Fibroblast of lung (primary cell): ENCODE measurements at regions not wholly inside any gene's neighbourhood (a gene's known extent, or its start where the extent isn't known, plus 50 kb on each side); places are given as distances from the start of the nearest gene placed in this dataset.

Source experiments
- DNase-seq, 2 donors: peaks; one replicate each; pipeline versions ENCODE4 v3.0.0 to v3.0.0-alpha.2; 2010; ENCODE audit warnings: low read depth in 2 of 2
- H2AFZ ChIP-seq: 2 replicates; pipeline ENCODE4 v1.5.1; 2012; ENCODE audit warnings: low read length, control low read depth, inconsistent platforms
- H3K27ac ChIP-seq: 2 replicates; pipeline ENCODE4 v1.5.1; 2011; ENCODE audit warnings: low read length, control low read depth; ENCODE audit not compliant: insufficient read depth
- H3K27me3 ChIP-seq: 2 replicates; pipeline ENCODE4 v1.5.1; 2011; ENCODE audit warnings: mild to moderate bottlenecking, low read length; ENCODE audit not compliant: control insufficient read depth, insufficient read depth
- H3K36me3 ChIP-seq: 2 replicates; pipeline ENCODE4 v1.5.1; 2011; ENCODE audit warnings: low read length; ENCODE audit not compliant: control insufficient read depth, insufficient read depth
- H3K4me1 ChIP-seq: 2 replicates; pipeline ENCODE4 v1.5.1; 2011; ENCODE audit warnings: low read length; ENCODE audit not compliant: control insufficient read depth, insufficient read depth; ENCODE audit errors: extremely low read depth
- H3K4me2 ChIP-seq: 2 replicates; pipeline ENCODE4 v1.5.1; 2011; ENCODE audit warnings: low read length, control low read depth; ENCODE audit not compliant: insufficient read depth; ENCODE audit errors: extremely low read depth
- H3K4me3 ChIP-seq, 4 experiments: fragments of 200-600 bp in 1 of 4; sonication (generic) in 1 of 4; replicated peaks in 1 of 4; 2 replicates each; pipeline ENCODE4 v1.5.1; 2011 to 2016; ENCODE audit warnings: low read length in 4 of 4, low read depth in 3 of 4, mild to moderate bottlenecking in 3 of 4, control low read depth in 2 of 4, inconsistent platforms in 1 of 4, mixed read lengths in 1 of 4; ENCODE audit not compliant: insufficient read depth in 1 of 4; ENCODE audit errors: control extremely low read depth in 1 of 4
- H3K79me2 ChIP-seq: 2 replicates; pipeline ENCODE4 v1.5.1; 2012; ENCODE audit warnings: mild to moderate bottlenecking, low read length, inconsistent platforms; ENCODE audit not compliant: control insufficient read depth, insufficient read depth
- H3K9ac ChIP-seq: 2 replicates; pipeline ENCODE4 v1.5.1; 2011; ENCODE audit warnings: mild to moderate bottlenecking, low read length, control low read depth; ENCODE audit not compliant: insufficient read depth
- H3K9me3 ChIP-seq: 2 replicates; pipeline ENCODE4 v1.5.1; 2012; ENCODE audit warnings: low read depth, low read length; ENCODE audit not compliant: control insufficient read depth, insufficient read depth
- H4K20me1 ChIP-seq: 2 replicates; pipeline ENCODE4 v1.5.1; 2011; ENCODE audit warnings: low read length; ENCODE audit not compliant: control insufficient read depth, insufficient read depth; ENCODE audit errors: extremely low read depth
- EZH2 ChIP-seq: IDR thresholded peaks from 2 replicates; pipeline ENCODE4 v1.5.1; 2012; ENCODE audit warnings: low read length, control low read depth, mild to moderate bottlenecking; ENCODE audit errors: missing control alignments
- TF ChIP-seq, protein P1 (sequence below), 2 donors: IDR thresholded peaks in 1 of 2; conservative IDR thresholded peaks in 1 of 2; 1 replicate in 1 of 2; 2 replicates in 1 of 2; pipeline ENCODE4 v1.5.1; 2011 to 2012; ENCODE audit warnings: low read length in 2 of 2, control low read depth in 1 of 2, inconsistent platforms in 1 of 2, low read depth in 1 of 2, mild to moderate bottlenecking in 1 of 2

GRCh38 chr12:125871811-125872594 is 806.8 kb downstream of the AACS start:
- Histone ChIP-seq H3K27ac (no peak overlapping the region), H3K27me3 (no peaks in the 10 kb centered on the region), H3K9ac (no peak overlapping the region), H3K4me2 (no peak overlapping the region), H2AFZ (no peak overlapping the region), H3K79me2 (no peaks in the 10 kb centered on the region), H3K36me3 (no peaks in the 10 kb centered on the region), H3K4me1 (no peaks in the 10 kb centered on the region), H4K20me1 (no peaks in the 10 kb centered on the region), H3K4me3 (no peak overlapping the region), H3K9me3 (no peaks in the 10 kb centered on the region)
- DNase-seq = no peak
- no peak for TF ChIP-seq EZH2
- TF ChIP-seq, protein P1, sequence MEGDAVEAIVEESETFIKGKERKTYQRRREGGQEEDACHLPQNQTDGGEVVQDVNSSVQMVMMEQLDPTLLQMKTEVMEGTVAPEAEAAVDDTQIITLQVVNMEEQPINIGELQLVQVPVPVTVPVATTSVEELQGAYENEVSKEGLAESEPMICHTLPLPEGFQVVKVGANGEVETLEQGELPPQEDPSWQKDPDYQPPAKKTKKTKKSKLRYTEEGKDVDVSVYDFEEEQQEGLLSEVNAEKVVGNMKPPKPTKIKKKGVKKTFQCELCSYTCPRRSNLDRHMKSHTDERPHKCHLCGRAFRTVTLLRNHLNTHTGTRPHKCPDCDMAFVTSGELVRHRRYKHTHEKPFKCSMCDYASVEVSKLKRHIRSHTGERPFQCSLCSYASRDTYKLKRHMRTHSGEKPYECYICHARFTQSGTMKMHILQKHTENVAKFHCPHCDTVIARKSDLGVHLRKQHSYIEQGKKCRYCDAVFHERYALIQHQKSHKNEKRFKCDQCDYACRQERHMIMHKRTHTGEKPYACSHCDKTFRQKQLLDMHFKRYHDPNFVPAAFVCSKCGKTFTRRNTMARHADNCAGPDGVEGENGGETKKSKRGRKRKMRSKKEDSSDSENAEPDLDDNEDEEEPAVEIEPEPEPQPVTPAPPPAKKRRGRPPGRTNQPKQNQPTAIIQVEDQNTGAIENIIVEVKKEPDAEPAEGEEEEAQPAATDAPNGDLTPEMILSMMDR (conservative IDR thresholded peaks at IDR 0.05 in 1 of 2, IDR thresholded peaks at IDR 0.05 in 1 of 2; ENCODE audit: low read depth in 1 of 2, low read length in 2 of 2) = no peak

DNA sequence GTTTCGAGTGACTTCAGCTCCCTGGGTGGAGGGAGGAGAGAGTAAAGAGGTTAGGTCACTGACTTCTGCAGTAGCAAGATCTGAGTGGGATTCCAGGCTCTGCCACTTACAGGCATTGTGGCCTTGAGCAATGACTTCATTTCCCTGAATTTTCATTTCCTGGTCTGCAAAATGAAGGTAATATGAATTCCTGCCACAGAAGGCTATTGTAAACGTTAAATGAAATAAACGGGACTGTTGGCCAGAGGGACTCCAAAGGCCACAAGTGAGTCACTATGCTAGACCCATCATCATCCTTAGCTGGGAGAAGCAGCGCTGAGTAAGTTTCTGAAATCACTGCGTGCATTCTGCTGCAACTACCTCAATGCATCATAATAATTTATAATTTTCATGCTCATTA is 807.8 kb downstream of the AACS start:
- Histone ChIP-seq H2AFZ (no peak overlapping the region), H3K27me3 (no peaks in the 10 kb centered on the region), H3K4me1 (no peaks in the 10 kb centered on the region), H3K9me3 (no peaks in the 10 kb centered on the region), H3K36me3 (no peaks in the 10 kb centered on the region), H3K79me2 (no peaks in the 10 kb centered on the region), H3K4me2 (no peak overlapping the region), H3K9ac (no peak overlapping the region), H3K27ac (no peak overlapping the region), H3K4me3 (no peak overlapping the region), H4K20me1 (no peaks in the 10 kb centered on the region)
- DNase-seq = peak in 1 of 2 donors; percentile 77
- TF ChIP-seq, protein P1 (conservative IDR thresholded peaks at IDR 0.05 in 1 of 2, IDR thresholded peaks at IDR 0.05 in 1 of 2; ENCODE audit: low read depth in 1 of 2, low read length in 2 of 2) = no peak
- TF ChIP-seq EZH2 = no peak

DNA sequence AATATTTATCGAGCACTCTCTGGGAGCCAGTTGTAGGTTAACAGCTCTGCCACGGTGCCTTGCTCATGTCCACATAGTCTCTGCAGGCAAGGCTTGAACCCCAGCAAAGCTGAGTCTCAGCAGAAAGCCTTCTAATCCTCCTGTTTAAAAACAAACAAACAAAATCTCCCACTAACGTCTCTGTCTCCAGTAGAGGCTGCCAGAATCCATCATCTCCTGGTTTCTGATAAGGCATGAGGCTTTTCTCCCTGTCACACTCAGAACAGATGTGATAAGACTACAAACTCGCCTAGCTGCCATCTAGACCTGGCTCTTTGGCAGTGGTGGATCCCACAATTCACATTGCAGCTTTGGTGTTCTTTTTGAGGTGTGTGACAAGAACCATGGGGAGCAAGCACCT is 813.2 kb downstream of the AACS start:
- H3K27me3 ChIP-seq = no peaks in the 10 kb centered on the region
- H2AFZ ChIP-seq = no peak overlapping the region
- no peaks in the 10 kb centered on the region for H3K9me3 ChIP-seq
- TF ChIP-seq, protein P1 (conservative IDR thresholded peaks at IDR 0.05 in 1 of 2, IDR thresholded peaks at IDR 0.05 in 1 of 2; ENCODE audit: low read depth in 1 of 2, low read length in 2 of 2) = no peak
- no peak for TF ChIP-seq EZH2
- no peaks in the 10 kb centered on the region for H4K20me1 ChIP-seq
- DNase-seq = no peak
- H3K27ac ChIP-seq = no peak overlapping the region
- H3K36me3 ChIP-seq = no peaks in the 10 kb centered on the region
- no peak overlapping the region for H3K4me3 ChIP-seq
- no peak overlapping the region for H3K9ac ChIP-seq
- H3K4me1 ChIP-seq = no peaks in the 10 kb centered on the region
- H3K4me2 ChIP-seq = no peak overlapping the region
- H3K79me2 ChIP-seq = no peaks in the 10 kb centered on the region
